AG08395 (cell line): ENCODE measurements at regions not wholly inside any gene's neighbourhood (a gene's known extent, or its start where the extent isn't known, plus 50 kb on each side); places are given as distances from the start of the nearest gene placed in this dataset.
"Not testable (repeated sequence)": the region's sequence is repeated elsewhere in the genome, so short reads cannot be mapped to it uniquely, and the experiment has no call there.

Experiments
- DNase-seq: peaks from one replicate; pipeline ENCODE4 v3.0.0; 2012; ENCODE audit warnings: mixed read lengths, low spot score

DNA sequence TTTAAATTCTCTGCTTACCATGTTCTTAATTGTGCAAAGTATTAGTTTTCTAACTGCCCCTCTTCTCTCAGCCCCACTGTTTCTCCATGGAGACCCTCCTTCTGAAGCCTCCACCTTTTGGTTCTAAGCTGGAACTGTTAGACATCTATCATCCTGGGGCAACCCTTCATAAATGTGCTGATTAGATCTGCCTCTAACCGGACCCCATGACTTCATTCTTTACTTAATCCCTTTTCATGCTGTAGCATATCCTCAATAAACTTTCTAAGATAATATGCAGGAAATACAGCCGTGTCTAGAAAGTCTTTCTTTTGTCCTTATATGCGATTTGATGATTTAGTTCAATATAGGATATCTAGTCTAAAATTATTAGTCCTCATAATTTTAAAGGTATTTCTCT lies 1020.1 kb downstream of the ADGRL2 start:
- DNase-seq, result no peak

DNA sequence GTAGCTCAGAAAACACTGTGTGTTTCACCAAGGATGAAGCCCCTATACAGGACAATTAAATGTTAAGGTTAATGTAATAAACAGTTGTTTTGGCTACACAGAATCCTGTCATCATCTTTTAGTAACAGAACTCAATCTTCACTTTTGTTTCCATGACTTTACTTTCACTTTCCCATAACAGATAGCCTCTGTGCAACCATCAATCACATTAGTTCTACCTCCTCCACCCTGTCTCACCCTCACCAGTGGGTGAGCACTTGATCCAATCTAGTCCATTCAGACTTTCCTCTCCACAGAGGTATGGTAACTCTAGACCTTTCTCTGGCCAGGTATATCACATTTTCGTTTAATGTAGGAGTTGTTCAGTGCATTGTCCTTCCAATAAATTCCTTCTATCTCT lies 1018.5 kb downstream of the ADGRL2 start:
- DNase-seq, result no peak

DNA sequence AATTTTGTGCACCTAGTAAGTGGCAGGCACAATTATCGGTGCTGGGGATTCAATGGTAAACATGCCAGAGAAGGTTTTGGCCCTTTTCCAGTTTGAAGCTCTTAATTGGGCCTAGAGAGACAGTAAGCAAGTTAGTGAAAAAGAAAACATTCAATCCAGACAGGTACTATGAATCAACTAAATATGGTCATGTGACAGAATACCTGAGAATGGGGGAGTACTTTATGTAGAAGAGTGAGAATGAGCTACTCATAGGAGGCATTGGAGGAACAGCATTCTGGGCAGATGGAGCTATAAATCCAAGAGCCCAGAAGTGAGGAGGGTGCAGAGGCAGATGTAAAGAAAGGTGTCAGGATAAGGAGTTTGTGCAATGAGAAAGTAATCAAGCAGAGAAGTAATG lies 1017.9 kb downstream of the ADGRL2 start:
- DNase-seq, result no peak

DNA sequence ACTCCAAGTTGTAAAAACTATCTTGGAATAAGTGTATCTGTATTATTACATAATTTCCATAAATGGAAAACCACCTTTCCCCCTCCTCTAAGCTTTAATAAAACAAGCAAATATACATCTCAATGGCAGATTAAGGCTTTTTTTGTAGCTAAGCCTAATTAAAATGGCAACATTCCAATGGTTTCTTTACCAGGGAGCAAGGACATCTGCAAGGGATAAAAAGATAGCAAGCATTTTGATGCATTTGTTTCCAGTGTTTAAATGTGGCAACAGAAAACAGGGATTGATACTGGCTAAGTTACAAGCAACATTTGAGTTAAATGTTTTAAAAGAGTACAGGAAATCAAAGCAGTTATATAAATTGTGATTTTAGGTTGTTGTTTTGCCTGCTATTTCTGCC lies 1012.7 kb downstream of the ADGRL2 start:
- DNase-seq, result no peak

DNA sequence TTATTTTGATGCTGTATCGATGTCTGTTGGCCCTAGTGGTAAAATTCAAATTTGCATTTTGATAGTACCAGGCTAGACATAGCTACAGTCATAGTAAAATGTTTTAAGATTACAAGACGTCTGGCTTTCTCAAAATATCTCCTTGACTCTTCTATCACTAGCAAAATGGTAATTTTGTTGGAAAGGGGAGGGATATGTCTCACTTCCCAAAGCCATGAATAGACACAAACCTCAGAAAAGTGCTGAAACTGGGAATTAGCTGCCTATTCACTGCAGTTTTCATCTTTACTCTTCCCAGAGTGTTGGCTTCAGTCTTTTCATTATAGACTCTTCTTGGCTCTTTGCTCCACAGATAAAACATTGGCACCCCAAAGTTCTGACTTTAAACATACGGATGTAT lies 1009.9 kb downstream of the ADGRL2 start:
- no peak for DNase-seq

DNA sequence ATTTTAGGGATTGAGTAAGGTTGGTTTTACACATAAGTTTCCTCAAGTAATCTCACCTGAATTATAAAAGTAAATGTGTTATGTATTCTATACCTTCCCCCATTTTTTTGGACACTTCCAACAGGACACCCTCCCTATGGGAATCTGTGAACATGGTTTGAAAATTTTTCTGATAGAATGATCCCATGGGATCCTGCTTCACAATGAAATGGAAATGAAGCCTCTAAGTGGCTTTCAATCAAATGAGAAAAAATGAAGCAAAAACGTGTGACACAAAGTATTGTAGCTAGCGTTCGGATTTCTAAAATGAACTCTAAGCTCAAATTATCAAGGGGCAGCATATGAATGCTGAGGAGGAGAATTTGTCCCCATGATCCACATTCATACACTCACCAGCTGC lies 1006.8 kb downstream of the ADGRL2 start:
- no peak for DNase-seq

DNA sequence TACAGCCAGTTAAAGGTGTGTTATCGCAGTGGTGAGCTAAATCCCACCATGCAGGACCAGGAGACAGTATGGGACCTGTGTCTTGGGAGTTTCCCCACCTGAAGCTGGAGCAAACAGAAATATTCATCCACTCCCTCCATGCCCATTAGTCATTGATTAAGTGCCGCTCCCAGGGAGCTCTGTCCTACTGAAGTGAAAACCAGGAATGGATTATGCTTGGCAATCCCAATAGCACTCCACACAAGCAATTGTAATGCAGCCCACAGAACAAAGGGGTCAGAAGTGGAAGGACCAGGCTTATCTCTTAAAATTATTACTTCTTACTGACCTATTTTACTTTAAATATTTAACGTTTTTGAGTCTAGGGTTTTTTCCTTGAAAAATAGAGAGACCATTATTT lies 1005.4 kb downstream of the ADGRL2 start:
- no peak for DNase-seq

DNA sequence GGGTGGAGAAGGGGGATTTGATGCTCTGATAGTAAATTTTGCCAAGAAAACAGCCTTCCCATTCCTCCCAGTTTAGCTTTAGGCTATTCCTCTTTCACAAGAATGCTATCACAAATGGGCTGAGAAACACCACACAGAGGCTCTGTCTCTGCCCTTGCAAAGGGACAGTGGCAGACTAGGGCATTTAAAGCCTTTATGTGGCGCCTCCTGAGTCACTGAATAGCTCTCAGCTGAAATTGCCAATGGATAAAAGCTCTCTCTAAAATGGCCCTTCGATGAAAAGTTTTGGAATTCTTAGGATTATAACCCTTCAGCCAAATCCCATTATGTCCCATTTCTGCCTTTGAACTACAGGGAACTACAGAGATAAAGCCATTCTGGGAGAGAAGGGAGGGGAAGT lies 1000.4 kb downstream of the ADGRL2 start:
- DNase-seq, result no peak

DNA sequence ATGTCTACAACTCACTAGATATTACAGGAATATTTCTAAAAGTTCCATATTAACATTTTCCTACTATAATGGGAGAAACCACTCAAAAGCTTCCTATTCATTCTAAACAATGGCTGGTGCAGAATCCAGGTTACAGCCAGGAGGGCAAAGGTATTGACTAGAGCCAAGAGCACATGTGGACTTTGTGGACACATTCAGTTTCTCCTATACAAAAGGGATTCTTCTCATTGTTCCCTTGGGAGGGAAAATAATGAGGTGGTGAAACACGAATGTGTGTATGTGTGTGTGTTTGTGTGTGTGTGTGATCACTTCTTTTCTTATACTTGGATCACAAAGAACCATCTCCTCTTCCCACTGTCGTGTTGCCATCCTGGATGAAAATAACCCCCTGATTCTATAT lies 1000.0 kb downstream of the ADGRL2 start:
- no peak for DNase-seq

DNA sequence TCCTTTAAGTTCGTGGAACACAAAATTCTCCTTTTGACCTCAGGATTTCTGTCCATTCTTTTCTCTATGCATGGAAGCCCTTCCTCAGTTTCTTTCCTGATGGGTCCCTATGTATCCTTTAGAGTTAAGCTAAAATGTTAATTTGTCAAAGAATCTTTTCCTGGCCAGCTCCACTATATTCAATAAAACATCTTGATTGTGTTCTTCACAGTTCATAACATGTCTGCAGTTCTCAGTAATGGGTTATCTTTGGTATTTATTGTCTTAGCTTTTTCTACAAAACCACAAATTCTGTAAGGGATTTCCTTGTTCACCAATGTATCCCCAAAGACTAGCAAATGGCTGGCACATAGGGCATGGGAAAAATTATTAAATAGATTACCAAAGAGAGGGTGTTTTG lies 998.5 kb downstream of the ADGRL2 start:
- DNase-seq, result no peak

DNA sequence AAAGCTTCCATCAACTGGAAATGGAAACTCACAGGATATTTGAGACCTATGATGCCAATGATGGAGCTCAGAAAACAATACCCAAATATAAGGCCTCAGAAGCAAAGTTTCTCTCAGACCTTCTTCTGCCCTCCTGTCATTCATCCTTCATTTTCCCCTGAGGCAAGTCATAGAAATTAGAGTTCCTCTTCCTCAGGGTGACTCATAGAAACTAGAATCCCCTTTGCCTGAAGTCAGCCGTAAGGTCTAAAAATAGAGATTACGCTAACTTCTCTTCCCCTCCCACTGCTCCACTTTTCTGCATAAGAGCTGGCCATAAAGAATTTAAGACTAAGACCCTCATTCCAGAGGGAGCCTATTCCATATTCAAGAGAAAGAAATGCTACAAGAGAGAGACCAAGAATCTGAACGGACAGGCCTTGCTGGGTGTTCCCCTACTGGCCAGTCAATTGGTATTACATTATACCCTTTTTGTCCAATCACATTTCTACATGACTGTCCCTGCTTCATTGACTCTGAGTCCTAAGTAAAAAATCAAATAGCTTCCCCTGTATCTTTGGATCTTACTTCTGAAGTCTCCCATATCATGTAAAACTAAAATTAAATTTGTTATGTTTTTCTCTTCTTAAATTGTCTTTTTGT lies 994.9 kb downstream of the ADGRL2 start:
- DNase-seq, result no peak

DNA sequence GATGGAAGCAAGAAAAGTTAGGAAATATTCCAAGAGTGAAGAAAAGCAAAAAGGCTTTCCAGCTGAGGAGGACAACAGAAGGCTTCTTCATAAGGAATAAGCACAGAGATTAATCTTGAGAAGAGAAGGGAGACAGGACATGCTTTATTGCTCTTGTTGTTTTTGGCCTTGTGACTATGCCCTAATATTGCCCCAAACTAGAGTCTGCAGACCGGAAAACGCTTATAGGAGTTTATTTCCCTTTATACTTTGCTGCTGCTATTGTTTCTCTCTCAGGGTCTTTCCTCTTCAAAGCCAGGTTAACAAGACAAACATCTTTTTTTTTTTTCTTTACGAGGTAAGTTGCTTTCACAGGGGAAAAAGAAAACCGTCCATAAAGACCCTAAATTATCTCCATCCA lies 991.4 kb downstream of the ADGRL2 start:
- no peak for DNase-seq

DNA sequence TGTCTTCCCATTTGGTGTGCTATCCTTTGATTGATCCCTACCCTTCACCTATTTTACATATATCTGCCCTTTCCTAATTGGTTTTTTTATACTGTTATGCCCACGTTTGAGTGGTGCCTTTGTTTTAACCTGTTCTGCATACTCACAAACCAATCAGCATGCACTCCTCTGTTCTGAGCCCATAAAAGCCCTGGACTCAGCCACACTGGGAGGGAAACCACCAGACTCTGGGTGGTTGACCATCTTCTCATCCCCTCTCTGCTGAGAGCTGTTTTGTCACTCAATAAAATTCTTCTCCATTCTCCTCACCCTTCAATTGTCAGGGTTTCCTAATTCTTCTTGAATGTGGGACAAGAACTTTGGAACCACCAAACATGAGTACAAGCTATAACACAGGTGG lies 989.8 kb downstream of the ADGRL2 start:
- DNase-seq, result no peak

DNA sequence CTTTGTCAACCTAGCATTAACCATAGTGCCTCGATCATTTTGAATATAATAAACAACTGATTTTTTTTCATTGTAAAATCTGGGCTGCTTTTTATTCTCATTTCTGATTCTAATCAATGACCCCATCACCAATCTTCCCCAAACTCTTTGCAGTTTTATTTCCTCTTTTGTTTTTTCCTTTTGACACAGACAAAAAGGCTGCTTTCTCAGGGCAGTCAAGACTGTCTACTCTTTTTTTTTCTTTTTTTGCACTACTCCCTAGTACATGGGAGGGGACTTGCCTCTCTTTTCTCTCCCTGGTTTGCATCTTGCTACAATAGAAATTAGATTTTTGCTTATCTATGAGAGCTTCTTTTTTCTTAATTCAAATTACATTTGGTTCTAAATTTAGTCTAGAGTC lies 987.9 kb downstream of the ADGRL2 start:
- DNase-seq, result no peak

DNA sequence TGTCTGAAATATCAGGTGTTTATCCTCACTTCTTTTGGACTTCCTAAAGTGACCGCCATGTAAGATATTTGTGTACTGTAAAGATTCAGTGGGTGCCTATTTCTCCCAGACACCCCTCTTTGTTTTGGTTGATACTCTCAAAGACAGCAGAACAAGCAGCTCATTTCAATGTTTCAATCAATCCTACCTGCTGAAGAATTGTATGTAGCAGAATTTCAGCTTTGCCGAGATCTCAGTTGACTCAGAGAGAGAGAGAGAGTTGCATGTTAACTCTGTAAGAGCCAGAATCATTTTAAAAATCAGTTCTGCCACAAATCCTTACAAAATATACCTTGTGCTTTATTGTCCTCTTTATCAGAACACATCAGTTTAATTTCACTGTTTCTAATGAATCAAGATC lies 987.3 kb downstream of the ADGRL2 start:
- DNase-seq, result no peak

DNA sequence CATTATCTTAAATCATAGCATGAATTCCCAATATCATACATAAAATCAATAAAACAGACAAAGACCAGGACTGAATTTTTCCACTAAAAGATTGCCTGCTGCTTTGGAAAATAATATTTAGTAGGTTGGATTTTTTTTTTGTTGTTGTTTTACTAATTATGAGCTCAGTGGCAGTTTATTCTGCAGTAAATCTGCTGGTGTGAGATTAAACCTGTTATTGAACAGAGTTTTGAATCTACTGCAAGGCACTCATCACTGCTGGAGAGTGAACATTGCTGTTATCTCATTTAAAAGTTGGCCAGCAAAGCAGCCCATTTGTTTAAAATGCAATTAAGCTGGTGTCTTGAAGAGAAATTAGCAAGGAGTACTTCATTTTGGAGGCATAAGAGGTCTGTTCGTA lies 986.1 kb downstream of the ADGRL2 start:
- no peak for DNase-seq

DNA sequence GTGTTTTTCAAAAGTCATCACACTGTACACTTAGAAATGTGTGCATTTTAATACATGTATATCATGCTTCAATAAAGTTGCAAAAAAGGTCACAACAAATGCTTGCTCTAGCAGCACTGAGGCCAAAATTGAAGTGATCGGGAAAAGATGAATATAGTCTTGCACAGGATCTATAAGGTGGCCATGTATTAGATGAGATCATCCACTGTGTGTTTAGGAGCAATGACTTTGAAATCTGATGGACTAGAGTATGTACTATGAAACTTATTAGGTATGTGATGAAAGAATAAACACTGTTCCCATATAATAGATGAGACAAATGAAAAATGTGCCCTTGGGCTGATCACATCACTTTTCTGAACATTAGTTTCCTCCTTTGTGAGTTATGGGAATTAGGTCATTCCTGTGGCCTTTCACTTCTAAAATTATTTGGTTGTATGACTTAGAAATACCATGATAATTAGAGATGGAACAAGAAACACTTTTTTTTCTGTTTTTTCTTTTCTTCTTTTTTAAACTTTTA lies 984.6 kb downstream of the ADGRL2 start:
- no peak for DNase-seq

DNA sequence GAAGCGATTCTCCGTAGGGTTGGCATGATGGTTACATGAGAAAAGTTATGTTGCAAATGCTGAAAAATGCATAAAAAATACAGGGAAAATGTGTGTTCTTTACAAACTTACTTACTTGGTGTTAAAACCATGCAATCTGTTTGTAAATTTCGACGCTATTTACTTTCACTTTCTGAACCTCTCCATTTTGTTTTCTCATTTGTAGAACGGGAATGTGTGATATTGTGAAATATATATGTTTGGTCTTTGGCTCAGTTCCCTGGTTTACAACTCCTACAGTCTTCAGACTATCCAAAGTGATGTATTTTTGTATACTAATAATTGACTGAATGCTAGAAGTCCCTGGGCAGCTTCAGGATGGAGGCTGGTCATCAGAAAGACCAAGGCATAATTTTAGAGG lies 982.3 kb downstream of the ADGRL2 start:
- DNase-seq, result no peak

DNA sequence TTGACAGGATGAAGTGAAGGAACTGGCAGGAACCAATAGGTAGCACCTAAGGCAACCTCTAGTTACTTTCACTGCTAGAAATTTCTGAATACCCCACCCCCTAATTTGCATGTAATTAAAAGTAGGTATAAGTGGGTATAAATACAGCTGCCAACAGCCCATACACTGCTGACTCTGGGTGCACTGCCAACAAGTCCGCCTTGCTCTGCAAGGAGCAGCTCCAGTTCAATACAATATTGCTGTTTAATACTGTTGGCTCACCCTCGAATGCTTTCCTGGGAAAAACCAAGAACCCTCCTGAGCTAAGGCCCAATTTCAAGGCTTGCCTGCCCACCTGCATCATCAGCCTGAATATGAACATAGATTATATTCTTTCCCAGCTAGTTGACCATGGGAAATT lies 981.9 kb downstream of the ADGRL2 start:
- no peak for DNase-seq

DNA sequence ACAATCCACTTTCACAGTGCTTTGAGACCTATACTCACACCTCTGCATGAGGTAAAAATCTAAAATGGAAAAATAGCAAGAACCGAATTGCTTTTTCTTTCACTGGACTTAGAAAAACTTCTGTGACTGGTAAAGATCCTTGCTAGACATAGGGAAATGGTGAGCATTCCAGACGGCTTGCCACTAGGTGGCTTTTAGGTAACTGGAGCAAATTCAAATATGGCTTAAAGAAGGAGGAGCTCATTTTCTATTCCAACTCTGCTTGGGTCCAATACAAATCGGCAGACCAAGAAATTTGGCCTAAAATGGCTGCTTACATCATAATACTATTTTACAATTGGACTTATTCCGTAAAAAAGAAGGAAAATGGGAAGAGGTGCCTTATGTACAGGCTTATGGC lies 977.9 kb downstream of the ADGRL2 start:
- no peak for DNase-seq

DNA sequence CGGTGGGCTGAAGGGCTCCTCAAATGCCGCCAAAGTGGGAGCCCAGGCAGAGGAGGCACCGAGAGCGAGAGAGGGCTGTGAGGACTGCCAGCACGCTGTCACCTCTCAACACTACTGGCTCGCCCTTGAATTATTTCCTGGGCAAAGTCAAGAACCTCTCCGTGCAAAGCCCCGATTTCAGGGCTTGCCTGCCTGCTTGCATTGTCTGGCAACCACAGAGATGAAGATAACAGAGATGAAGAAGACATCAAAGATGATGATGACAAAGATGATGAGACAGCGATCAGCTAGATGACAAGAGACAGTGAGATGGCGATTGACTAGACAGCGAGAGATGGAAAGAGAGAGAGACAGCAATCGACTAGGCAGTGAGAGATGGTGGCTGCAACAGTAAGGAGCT lies 976.5 kb downstream of the ADGRL2 start:
- no peak for DNase-seq

DNA sequence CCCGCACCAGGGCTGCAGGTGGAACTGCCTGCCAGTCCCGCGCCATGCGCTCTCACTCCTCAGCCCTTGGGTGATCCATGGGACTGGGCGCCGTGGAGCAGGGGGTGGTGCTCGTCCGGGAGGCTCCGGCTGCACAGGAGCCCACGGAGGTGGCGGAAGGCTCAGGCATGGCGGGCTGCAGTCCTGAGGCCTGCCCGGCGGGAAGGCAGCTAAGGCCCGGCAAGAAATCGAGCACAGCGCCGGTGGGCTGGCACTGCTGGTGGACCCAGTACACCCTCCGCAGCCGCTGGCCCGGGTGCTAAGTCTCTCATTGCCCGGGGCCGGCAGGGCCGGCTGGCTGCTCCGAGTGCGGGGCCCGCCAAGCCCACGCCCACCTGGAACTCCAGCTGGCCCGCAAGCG lies 976.0 kb downstream of the ADGRL2 start:
- not testable (repeated sequence) for DNase-seq

DNA sequence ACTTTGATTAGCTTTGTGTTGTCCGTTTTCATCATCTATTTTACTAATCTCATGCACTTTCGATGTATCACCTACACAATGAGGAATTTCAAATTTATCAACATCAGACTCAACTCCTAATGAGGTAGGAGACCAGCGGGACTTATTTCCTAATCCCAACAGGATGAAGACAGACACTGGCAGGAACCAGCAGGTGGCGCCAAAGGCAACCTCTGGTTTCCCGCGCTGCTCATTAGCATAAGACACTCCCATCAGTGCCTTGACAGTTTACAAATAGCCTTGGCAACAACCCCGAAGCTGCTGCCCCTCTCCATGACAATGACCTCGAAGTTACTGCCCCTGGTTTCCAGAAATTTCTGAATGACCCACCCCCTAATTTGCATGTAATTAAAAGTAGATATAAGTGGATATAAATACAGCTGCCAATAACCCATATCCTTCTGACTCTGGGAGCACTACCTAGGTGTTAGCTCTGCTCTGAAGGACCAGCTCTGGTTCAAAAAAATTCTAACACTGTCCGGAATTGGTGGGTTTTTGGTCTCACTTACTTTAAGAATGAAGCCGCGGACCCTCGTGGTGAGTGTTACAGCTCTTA lies 974.8 kb downstream of the ADGRL2 start:
- no peak for DNase-seq

DNA sequence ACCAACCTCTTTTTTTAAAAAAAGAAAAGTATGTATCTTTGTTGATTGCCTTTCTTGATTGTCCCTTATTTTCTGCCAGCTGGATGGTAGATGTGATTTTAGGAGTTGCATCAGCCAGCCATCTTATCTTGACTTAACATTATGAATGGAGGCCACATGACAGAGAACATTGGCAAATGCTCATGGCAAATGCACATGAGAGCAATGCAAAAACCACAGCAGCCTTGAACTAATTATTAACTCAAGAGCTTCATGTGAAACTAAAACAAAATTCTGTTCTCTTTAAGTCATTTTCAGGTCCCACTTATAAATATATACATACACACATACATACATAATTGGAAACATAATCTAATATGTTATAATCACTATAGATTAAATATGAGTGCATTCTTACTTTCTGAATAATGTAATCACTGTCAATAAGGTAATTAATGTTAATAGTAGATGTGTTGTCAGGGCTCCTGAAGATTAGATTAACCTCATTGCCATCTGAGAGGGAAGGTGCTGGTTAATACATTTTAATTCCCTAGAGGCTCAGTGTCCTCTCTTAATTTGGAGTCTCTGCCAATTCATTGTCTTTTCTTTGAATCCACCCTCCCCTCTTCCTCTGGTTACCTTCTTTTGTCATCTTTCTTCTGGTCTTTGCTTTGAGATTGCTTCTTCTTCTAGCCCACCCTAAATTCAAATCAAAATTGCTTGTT lies 962.2 kb downstream of the ADGRL2 start:
- DNase-seq, result no peak
